GM12892 (cell line): ENCODE measurements at regions not wholly inside any gene's neighbourhood (a gene's known extent, or its start where the extent isn't known, plus 50 kb on each side); places are given as distances from the start of the nearest gene placed in this dataset.
A peak's percentile ranks its signal among the peaks of the same experiment; 100 is the strongest.

Experiments used
- DNase-seq: peaks from one replicate; pipeline ENCODE4 v3.0.0; 2011; ENCODE audit not compliant: insufficient read length
- FAIRE-seq: peaks from 2 replicates; lab custom pipeline; 2011; peaks lifted over from hg19 to GRCh38; lab: Jason Lieb, UNC
- POLR2A ChIP-seq: IDR thresholded peaks from 2 replicates; pipeline ENCODE4 v1.6.1; 2011; ENCODE audit warnings: low read depth, low read length, control low read depth
- POLR2AphosphoS5 ChIP-seq: IDR thresholded peaks from 2 replicates; pipeline ENCODE4 v1.6.1; 2011; ENCODE audit warnings: low read depth, low read length, control low read depth
- TAF1 ChIP-seq: IDR thresholded peaks from 2 replicates; pipeline ENCODE4 v1.6.1; 2011; ENCODE audit warnings: low read depth, mild to moderate bottlenecking, control low read depth, low read length, borderline replicate concordance

- TF ChIP-seq TAF1, result no peak
- TF ChIP-seq POLR2A, result no peak
- TF ChIP-seq POLR2AphosphoS5, result no peak
- no peak for DNase-seq
- no peak for FAIRE-seq
These were observed 73.1 kb upstream of the PRNP start for GRCh38 chr20:4613184-4613583.

DNA sequence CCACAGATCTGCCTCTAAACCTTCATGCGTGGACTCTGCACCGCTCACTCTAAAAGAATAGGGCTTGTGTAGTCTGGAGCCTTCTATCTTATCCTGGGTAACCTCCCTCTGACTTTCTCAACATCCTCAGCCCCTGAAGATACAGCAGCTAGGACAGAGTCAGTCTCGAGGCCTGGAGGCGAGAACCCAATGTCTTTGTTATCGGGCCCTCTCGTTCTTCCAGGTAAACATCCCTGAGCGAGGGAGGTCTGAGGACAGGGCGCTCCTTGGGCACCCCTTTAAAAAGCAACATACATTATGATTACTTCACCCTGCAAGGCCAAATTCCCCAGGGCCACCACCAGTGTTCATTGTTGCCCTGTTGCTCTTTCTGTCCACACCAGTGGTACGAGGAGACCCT is 75.4 kb upstream of the PRNP start:
- DNase-seq, result no peak
- FAIRE-seq, result no peak
- TF ChIP-seq POLR2AphosphoS5 (no peak), POLR2A (no peak), TAF1 (no peak)

GRCh38 chr20:4609511-4609910 is 76.7 kb upstream of the PRNP start:
- TF ChIP-seq POLR2AphosphoS5 (no peak), POLR2A (no peak), TAF1 (no peak)
- DNase-seq (no peak), FAIRE-seq (no peak)

GRCh38 chr20:4608861-4609260 is 77.4 kb upstream of the PRNP start:
- FAIRE-seq (no peak), DNase-seq (no peak)
- TF ChIP-seq TAF1 (no peak), POLR2AphosphoS5 (no peak), POLR2A (no peak)

GRCh38 chr20:4607287-4607713 is 79.0 kb upstream of the PRNP start:
- peak; percentile 95 for FAIRE-seq

GRCh38 chr20:4606051-4606450 is 80.2 kb upstream of the PRNP start:
- FAIRE-seq (no peak), DNase-seq (no peak)
- TF ChIP-seq POLR2A (no peak), POLR2AphosphoS5 (no peak), TAF1 (no peak)

More at GRCh38 chr20:4607287-4607713, 79.0 kb upstream of the PRNP start:
- DNase-seq, result peak; percentile 27
- no peak for TF ChIP-seq POLR2A
- no peak for TF ChIP-seq POLR2AphosphoS5
- TF ChIP-seq TAF1, result no peak

DNA sequence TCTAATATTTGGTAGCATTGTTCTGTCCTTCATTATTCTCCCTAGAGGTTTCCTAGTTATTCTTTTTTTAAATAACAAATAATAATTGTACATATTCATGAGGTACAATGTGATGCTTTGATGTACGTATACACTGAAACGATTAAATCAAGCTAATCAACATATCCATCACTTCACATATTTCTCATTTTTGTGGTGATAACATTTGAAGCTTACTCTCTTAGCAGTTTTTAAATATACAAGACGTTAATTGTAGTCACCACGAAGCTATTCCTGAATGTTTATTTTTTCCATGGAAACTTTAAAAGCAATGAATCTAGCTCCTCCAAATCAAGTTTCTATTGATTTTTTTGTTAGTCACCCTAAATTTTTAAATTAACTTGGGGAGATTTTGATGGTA is 81.1 kb upstream of the PRNP start:
- TF ChIP-seq POLR2A, result no peak
- no peak for TF ChIP-seq POLR2AphosphoS5
- TF ChIP-seq TAF1, result no peak
- DNase-seq (no peak), FAIRE-seq (no peak)

- FAIRE-seq, result no peak
- TF ChIP-seq TAF1, result no peak
- no peak for TF ChIP-seq POLR2A
- TF ChIP-seq POLR2AphosphoS5, result no peak
- no peak for DNase-seq
These were observed 81.7 kb upstream of the PRNP start for GRCh38 chr20:4604580-4604979.

GRCh38 chr20:4603724-4604123 is 82.5 kb upstream of the PRNP start:
- no peak for DNase-seq
- no peak for FAIRE-seq
- TF ChIP-seq POLR2A (no peak), TAF1 (no peak), POLR2AphosphoS5 (no peak)

DNA sequence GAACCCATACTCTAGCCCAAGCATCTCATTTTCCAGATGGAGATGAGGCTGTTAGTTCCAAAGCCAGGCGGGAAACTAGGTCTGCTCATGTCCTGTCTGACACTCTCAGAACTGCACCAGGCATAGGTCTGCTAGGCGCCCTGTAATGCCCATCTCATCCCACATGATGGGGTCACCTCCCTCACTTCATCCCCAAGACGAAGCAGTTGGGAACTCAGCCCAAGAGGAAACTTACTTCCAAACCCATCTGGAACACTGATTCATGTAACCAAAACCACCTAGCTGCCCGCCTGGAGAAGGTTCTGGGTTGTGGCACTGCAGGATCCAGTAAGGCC is 84.0 kb upstream of the PRNP start:
- TF ChIP-seq TAF1, result no peak
- no peak for TF ChIP-seq POLR2A
- TF ChIP-seq POLR2AphosphoS5, result no peak
- FAIRE-seq (no peak), DNase-seq (no peak)

DNA sequence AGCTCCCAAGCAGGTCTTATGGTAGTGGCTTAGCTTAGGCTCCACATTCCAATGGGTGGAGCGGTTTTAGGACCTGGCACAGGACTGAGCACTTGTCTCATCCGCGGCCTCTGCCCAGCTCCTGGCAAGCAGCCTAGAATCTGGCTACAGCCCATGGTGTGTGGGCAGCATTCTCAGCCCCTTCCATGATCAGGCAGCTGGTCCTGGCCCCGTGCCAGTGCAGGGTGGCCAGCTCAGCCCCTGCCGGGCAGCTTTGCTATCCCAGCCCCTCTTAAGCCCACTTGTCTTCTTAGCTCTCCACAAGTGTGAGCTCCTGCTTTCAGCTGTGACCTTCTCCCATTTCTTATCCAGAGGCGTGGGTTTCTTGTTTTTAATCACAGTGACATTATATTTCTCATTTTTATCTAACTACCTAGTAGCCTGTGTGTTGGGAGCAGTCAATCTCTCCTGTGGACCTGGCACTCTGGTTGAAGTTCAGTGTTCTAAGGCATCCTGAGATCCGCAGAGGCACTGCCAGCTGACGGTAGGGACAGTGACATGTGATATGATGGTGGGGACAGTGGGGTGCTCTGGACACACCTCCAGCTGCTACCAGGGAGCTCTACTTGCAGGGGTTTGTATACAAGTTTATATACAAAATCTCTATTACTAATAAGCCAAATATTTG is 84.5 kb upstream of the PRNP start:
- DNase-seq (no peak), FAIRE-seq (no peak)
- TF ChIP-seq POLR2AphosphoS5 (no peak), TAF1 (no peak), POLR2A (no peak)

GRCh38 chr20:4600308-4601014 is 85.8 kb upstream of the PRNP start:
- FAIRE-seq (no peak), DNase-seq (no peak)
- TF ChIP-seq TAF1, result no peak
- TF ChIP-seq POLR2A, result no peak
- TF ChIP-seq POLR2AphosphoS5, result no peak
